NT2/D1 (cell line): ENCODE measurements at regions not wholly inside any gene's neighbourhood (a gene's known extent, or its start where the extent isn't known, plus 50 kb on each side); places are given as distances from the start of the nearest gene placed in this dataset.

Experiments used
- SUZ12 ChIP-seq: IDR thresholded peaks from 2 replicates; pipeline ENCODE4 v1.6.1; 2011; ENCODE audit not compliant: insufficient read length, insufficient read depth; ENCODE audit errors: extremely low read depth
- YY1 ChIP-seq: IDR thresholded peaks from 2 replicates; pipeline ENCODE4 v1.6.1; 2011; ENCODE audit not compliant: insufficient read length, insufficient read depth
- ZNF274 ChIP-seq: IDR thresholded peaks from 2 replicates; pipeline ENCODE4 v1.6.1; 2011; ENCODE audit warnings: mild to moderate bottlenecking, low read depth, low read length

GRCh38 chr12:9340422-9341259 lies 132.4 kb upstream of the PZP start:
- TF ChIP-seq ZNF274 (no peak), SUZ12 (no peak), YY1 (no peak)
